DMS153 treated with DMSO at 0.1 percent for 48 hours (cell line): ENCODE measurements at regions not wholly inside any gene's neighbourhood (a gene's known extent, or its start where the extent isn't known, plus 50 kb on each side); places are given as distances from the start of the nearest gene placed in this dataset.

ENCODE experiments used
- DNase-seq: peaks from one replicate; lab custom pipeline; 2025; ENCODE audit not compliant: unreplicated experiment; lab: John Stamatoyannopoulos, UW

GRCh38 chr11:92644595-92645445 is 324.6 kb upstream of the MTNR1B start:
- DNase-seq = no peak

GRCh38 chr11:92651159-92651558 is 318.3 kb upstream of the MTNR1B start:
- DNase-seq = no peak

- no peak for DNase-seq
Measured at GRCh38 chr11:92653454-92653853, 316.0 kb upstream of the MTNR1B start.

GRCh38 chr11:92656783-92657182 is 312.7 kb upstream of the MTNR1B start:
- no peak for DNase-seq

- DNase-seq = no peak
Measured at GRCh38 chr11:92657226-92657625, 312.2 kb upstream of the MTNR1B start.

GRCh38 chr11:92658733-92659132 is 310.7 kb upstream of the MTNR1B start:
- DNase-seq = no peak

GRCh38 chr11:92659793-92660192 is 309.7 kb upstream of the MTNR1B start:
- DNase-seq = no peak

- DNase-seq = no peak
Measured at GRCh38 chr11:92662601-92663360, 306.7 kb upstream of the MTNR1B start.

GRCh38 chr11:92663539-92663938 is 305.9 kb upstream of the MTNR1B start:
- DNase-seq = no peak

- DNase-seq = peak; percentile 80
Measured at GRCh38 chr11:92667486-92668152, 301.8 kb upstream of the MTNR1B start.

GRCh38 chr11:92670308-92670890 is 299.1 kb upstream of the MTNR1B start:
- DNase-seq = peak; percentile 27

GRCh38 chr11:92671081-92671480 is 298.4 kb upstream of the MTNR1B start:
- DNase-seq = no peak

GRCh38 chr11:92675303-92675702 is 294.1 kb upstream of the MTNR1B start:
- DNase-seq = no peak

GRCh38 chr11:92675810-92676209 is 293.6 kb upstream of the MTNR1B start:
- DNase-seq = no peak

- DNase-seq = no peak
Measured at GRCh38 chr11:92678008-92678611, 291.3 kb upstream of the MTNR1B start.

GRCh38 chr11:92681586-92681985 is 287.9 kb upstream of the MTNR1B start:
- DNase-seq = no peak

GRCh38 chr11:92682136-92682535 is 287.3 kb upstream of the MTNR1B start:
- no peak for DNase-seq

GRCh38 chr11:92682952-92683351 is 286.5 kb upstream of the MTNR1B start:
- no peak for DNase-seq

- DNase-seq = peak; percentile 12
Measured at GRCh38 chr11:92685049-92685448, 284.4 kb upstream of the MTNR1B start.

- DNase-seq = no peak
Measured at GRCh38 chr11:92687724-92688123, 281.7 kb upstream of the MTNR1B start.

GRCh38 chr11:92688416-92688815 is 281.0 kb upstream of the MTNR1B start:
- DNase-seq = no peak
